ENCODE measurements at regions not wholly inside any gene's neighbourhood (a gene's known extent, or its start where the extent isn't known, plus 50 kb on each side); places are given as distances from the start of the nearest gene placed in this dataset.

DNA sequence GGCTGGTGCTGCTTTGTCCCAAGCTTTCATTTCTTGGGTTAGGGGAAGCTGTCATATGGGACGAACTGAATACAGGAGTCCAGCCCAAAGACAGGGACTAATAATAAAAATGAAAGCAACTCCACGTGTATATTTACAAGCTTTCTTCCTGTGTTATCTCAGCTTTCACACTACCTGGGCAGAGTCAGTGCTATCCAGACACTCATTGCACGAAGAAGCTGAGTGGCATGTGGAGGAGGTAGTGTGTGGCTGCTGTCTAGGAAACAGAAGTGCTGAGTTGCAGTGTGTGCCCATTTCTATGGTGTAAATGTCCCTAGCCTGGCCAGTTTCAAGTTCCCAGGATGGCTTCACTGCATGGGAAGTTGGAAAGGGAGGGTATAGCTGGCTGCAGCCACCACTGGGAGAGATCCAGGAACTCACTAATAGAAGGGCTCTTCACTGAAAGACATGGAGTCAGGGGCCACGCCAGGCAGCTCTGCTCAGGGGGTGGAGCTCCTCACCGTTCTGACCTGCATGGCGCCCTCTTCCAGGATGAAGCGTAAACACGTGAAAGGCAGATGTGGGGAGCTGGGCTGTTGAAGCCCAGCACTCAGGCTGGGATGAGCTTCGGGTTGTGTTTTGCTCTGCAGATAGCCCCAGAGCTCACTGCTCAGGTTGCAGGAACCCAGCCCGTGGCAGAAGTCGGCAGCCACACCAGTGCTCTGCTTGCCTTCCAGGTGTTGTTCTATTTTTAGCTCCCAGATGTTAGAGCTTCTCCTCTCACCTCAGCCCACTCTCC is 116.9 kb downstream of the IRX2 start:
- Histone ChIP-seq H3K27me3 (ENCODE audit: control insufficient read depth, insufficient read depth, low read length) (no peaks in the 10 kb centered on the region), H3K4me3 (ENCODE audit: low read depth, low read length) (no peak overlapping the region), H3K36me3 (ENCODE audit: control insufficient read depth, insufficient read depth, low read length) (no peaks in the 10 kb centered on the region)
- ChIA-PET CTCF (no interaction called here), POLR2A (no interaction called here)
- TF ChIP-seq CTCF (IDR thresholded peaks at IDR 0.05; ENCODE audit: insufficient read depth, low read depth, low read length), result no peak
- DNase-seq (ENCODE audit: low read depth), result no peak

DNA sequence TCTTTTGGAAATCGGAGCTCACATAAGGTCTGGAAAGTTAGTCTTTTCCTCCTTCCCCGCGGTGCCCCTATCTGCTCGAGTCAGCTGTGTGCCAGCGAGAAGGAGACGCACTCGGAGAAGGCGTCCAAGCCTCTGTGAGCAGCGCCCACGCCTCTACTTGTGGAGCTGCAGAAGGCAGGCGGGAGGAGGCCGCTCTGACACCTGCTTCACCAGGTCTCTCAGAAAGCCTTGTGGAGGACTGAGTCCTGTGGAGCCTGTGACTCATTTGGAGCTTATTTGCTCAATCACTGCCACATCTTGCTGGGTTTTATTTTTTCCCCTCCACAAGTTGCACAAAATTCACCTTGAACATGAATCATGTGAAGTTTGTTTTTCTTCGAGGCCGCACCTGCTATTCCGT is 117.5 kb downstream of the IRX2 start:
- DNase-seq (ENCODE audit: low read depth), result no peak
- Histone ChIP-seq H3K27me3 (ENCODE audit: control insufficient read depth, insufficient read depth, low read length) (no peaks in the 10 kb centered on the region), H3K4me3 (ENCODE audit: low read depth, low read length) (no peak overlapping the region), H3K36me3 (ENCODE audit: control insufficient read depth, insufficient read depth, low read length) (no peaks in the 10 kb centered on the region)
- no peak for TF ChIP-seq CTCF (IDR thresholded peaks at IDR 0.05; ENCODE audit: insufficient read depth, low read depth, low read length)
- ChIA-PET POLR2A (interaction anchor here (0.5 kb wide), 1 partner anchor 307 kb away, joined by 4 read pairs; no protein-coding TSS in a partner anchor), CTCF (no interaction called here)

- POLR2A ChIA-PET, result no interaction called here
- H3K36me3 ChIP-seq (ENCODE audit: control insufficient read depth, insufficient read depth, low read length), result no peaks in the 10 kb centered on the region
- CTCF ChIA-PET, result no interaction called here
- no peaks in the 10 kb centered on the region for H3K27me3 ChIP-seq (ENCODE audit: control insufficient read depth, insufficient read depth, low read length)
- H3K4me3 ChIP-seq (ENCODE audit: low read depth, low read length), result no peak overlapping the region
- no peak for DNase-seq (ENCODE audit: low read depth)
- no peak for TF ChIP-seq CTCF (IDR thresholded peaks at IDR 0.05; ENCODE audit: insufficient read depth, low read depth, low read length)
Measured at GRCh38 chr5:2631758-2632157, 119.7 kb downstream of the IRX2 start.

DNA sequence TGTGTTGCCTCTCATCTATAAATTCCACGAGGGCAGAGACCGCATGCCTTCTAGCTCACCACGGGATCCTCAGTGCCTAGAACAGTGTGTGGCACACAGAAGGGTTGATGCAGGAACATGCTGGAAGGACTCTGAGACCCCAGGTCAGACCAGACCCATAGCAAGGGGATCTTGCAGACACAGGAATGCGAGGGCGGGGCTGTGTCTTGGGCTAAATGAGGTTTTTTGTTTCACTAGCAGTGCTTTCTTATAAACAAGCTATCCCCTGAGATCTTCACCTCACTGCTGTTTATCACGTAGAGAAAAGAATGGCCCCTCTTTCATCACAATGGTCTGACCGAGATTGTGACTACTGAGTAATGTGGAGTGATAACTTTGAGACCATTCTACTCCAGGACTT is 122.4 kb downstream of the IRX2 start:
- CTCF ChIA-PET, result no interaction called here
- no peak for TF ChIP-seq CTCF (IDR thresholded peaks at IDR 0.05; ENCODE audit: insufficient read depth, low read depth, low read length)
- H3K36me3 ChIP-seq (ENCODE audit: control insufficient read depth, insufficient read depth, low read length), result no peaks in the 10 kb centered on the region
- no peak for DNase-seq (ENCODE audit: low read depth)
- POLR2A ChIA-PET, result no interaction called here
- H3K4me3 ChIP-seq (ENCODE audit: low read depth, low read length), result no peak overlapping the region
- H3K27me3 ChIP-seq (ENCODE audit: control insufficient read depth, insufficient read depth, low read length), result no peaks in the 10 kb centered on the region

DNA sequence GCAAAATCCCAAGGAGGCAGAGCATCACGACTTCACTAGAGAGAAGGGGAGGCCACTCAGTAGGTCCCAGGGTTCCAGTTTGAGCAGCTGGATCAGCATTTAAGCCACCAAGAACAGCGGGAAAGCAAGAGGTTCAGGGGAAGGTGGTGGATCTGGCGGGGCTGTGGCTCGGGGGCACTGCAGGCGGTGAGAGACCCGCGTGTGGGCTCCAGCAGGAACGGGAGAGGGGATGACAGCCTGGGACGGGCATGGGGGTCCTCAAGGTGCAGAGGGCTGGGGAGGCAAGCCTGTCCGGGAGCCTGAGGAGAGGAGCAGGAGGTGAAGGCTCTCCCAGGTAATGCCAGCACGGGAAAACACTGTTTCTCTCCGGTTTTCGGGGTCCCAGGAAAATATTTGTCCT is 123.6 kb downstream of the IRX2 start:
- TF ChIP-seq CTCF (IDR thresholded peaks at IDR 0.05; ENCODE audit: insufficient read depth, low read depth, low read length), result no peak
- DNase-seq (ENCODE audit: low read depth), result no peak
- ChIA-PET POLR2A (no interaction called here), CTCF (no interaction called here)
- H3K27me3 ChIP-seq (ENCODE audit: control insufficient read depth, insufficient read depth, low read length), result no peaks in the 10 kb centered on the region
- H3K36me3 ChIP-seq (ENCODE audit: control insufficient read depth, insufficient read depth, low read length), result no peaks in the 10 kb centered on the region
- no peak overlapping the region for H3K4me3 ChIP-seq (ENCODE audit: low read depth, low read length)

All from BJ (cell line).